GM19193 (cell line): ENCODE measurements at regions not wholly inside any gene's neighbourhood (a gene's known extent, or its start where the extent isn't known, plus 50 kb on each side); places are given as distances from the start of the nearest gene placed in this dataset.

ENCODE experiments used
- POLR2A ChIP-seq: IDR thresholded peaks from 4 replicates; pipeline ENCODE4 v1.6.1; 2011; ENCODE audit not compliant: insufficient read depth, insufficient read length; ENCODE audit errors: extremely low read depth

- TF ChIP-seq POLR2A, result no peak
These were observed 782.9 kb upstream of the SOX9 start for GRCh38 chr17:71337938-71338337.

DNA sequence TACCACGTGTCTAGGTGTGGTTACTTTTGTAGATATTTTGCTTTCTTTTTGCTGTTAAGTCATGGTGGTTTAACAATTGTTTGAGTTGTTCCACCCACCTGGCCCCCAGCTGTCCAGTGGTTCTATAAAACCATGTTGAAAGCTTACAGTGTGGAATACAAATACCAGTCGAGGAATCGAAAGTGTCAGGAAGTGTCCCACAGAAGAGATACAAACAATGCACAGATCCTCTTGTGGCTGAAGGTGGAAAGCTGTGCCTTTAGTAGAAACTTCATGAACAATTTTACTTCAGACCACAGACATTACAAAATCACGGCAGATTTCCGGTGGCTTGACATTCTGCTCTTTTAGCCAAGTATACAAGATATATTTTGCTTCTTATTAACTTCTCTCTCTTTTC, 782.4 kb upstream of the SOX9 start:
- TF ChIP-seq POLR2A, result no peak

DNA sequence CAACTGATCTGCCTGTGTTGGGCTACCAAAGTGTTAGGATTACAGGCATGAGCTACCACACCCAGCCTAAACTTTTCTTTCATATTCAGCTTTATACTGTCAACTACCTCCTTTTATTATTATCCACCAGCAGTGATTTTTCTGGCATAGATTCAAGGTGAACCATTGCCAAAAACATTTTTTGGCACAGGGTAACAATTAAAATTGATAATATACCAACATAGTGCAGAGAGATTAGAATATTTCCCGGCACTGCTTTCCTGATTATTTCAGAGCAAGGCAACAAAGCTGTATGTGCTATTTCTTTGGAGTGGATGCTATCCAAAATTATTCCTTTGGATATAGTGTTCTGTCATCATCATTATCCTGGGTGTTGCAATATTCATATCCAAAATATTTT, 781.6 kb upstream of the SOX9 start:
- no peak for TF ChIP-seq POLR2A

DNA sequence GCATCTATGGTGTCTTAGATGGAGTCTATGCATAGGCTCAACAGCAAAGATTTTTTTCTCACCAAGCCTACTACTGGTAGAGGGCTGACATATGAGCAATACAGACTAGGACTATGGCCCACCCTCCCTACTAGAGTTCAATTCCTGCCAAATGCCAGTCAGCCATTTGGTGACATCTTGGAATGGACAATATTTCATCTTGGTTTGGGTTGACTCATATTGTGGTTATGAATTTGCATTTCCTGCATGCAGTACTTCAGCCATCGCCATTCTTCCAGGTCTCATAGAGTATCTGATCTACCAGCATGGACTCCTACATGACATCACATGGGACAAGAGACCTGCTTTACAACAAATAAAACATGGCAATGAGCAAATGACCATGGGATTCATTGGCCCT, 778.1 kb upstream of the SOX9 start:
- no peak for TF ChIP-seq POLR2A

DNA sequence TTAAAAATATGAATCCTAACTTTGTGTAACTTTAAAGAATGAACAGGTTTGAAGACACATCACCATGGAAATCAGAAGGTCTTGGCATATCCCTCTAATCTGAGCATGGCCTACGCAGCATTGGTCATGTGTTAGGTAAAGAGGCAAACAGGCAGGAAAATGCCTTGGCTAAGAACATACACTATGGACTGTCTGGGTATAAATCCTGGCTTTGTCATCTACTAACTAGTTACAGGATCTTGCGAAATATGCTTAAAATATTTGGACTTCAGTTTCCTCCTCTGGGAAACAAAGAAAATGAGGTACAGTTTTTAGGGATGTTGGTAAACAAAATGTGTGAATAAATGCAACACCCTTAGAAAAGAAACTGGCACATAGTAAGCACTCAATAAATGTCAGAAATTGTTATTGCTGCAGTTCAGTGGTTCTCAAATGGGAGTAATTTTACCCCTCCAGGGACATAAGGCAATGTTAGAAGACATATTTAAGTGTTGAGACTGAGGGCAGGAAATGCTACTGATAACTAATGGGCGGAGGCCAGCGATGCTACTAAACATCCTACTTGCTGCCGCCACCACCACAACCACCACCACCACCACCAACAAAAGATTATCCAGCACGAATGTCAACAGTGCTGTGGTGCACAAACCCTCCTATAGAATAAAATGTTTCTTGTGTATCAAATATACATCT, 770.8 kb upstream of the SOX9 start:
- TF ChIP-seq POLR2A, result no peak

DNA sequence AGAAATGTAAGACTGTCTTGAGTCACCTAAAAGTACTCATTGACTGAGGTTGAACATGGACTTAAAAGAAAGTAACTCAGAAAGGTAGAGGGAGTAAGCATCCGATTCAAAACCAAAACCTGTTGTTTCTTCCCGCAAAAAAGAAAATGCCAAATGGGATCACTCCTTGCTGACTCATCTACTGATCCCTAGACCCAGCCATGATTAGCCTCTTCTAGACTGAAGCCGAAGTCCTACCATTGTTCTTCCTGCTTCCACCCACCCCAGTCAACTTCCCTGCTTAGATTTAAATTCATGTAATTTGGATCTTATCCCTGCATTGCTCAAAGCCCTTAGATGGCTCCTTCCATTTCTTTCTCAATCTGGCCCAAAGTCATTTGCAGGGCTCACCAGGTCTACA, 760.5 kb upstream of the SOX9 start:
- TF ChIP-seq POLR2A, result no peak

DNA sequence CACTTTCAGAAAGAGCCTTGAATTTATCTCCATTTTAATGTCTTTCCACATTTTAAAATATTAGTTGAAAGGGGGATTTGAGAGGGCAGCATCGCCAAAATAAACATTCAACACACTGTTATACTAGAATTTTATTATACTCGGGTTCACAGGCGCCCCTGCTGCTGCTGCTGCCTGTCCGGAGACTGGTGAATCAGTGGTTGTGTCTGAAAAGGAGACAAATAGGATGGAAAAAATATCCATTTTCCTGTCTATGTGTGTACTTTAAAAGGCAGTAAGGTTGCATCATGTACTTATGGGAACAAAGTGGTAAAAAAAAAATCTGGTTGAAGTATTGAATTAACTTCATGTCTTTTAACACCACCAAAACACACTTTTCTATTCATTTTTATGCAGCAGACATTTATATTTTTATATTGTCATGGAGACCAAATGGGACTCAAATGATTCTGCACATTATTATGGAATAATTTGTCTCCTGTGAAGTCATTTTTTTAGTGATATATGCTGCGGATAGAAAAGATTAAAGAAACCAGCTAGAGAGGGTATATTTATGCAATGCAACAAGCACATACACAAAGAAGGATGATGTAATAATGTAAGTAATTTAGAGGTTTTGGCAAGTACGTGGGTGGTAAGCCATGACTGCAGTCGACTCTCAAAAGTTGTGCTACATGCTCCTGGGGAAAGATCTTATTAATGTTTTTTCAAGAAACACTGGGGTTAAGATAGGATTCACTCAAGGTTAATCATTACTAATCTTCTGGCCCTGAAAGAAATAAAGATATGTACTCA, 759.0 kb upstream of the SOX9 start:
- TF ChIP-seq POLR2A, result no peak

GRCh38 chr17:71363661-71364060, 757.2 kb upstream of the SOX9 start:
- TF ChIP-seq POLR2A, result no peak

DNA sequence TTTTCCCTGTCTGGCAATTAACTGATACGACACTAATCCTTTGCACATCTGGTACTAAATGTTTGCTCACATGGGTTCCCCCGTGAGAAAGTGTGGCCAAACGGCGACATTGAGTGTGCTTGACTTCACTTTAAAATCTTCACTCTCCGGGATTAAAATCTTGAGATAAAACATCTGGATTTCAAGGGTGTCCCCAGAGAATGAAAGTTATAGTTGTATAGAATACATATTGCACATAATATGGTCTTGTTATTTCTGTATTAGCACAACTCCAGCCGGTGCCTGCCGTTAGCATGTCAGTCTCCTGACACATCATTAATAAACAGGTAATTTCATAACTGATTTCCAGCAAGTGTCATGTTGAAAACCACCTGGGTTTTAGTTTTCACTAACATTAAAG, 749.0 kb upstream of the SOX9 start:
- TF ChIP-seq POLR2A, result no peak

- TF ChIP-seq POLR2A, result no peak
These were observed 744.9 kb upstream of the SOX9 start for GRCh38 chr17:71375948-71376347.

- no peak for TF ChIP-seq POLR2A
These were observed 743.9 kb upstream of the SOX9 start for GRCh38 chr17:71376933-71377332.

DNA sequence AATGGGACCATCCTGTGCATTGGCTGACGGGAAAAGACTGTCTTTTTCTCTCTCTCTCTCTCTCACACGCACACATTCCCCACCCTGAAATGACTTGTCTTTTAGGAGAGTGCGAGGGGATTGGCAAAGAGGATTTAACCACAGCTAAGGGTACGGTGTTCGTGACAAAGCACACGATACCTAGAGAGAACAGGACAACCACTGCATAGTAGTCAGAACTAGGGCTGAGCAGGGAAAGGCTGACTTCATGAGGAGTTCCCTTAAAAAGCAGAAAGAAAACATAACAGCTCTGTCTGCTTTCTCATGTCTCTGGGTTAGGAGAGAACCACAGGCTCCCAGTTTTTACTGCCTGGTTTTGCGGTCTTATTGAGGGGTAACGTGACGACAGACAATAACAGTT, 742.8 kb upstream of the SOX9 start:
- no peak for TF ChIP-seq POLR2A

GRCh38 chr17:71378741-71379140, 742.1 kb upstream of the SOX9 start:
- TF ChIP-seq POLR2A, result no peak

- no peak for TF ChIP-seq POLR2A
These were observed 741.3 kb upstream of the SOX9 start for GRCh38 chr17:71379512-71379911.

DNA sequence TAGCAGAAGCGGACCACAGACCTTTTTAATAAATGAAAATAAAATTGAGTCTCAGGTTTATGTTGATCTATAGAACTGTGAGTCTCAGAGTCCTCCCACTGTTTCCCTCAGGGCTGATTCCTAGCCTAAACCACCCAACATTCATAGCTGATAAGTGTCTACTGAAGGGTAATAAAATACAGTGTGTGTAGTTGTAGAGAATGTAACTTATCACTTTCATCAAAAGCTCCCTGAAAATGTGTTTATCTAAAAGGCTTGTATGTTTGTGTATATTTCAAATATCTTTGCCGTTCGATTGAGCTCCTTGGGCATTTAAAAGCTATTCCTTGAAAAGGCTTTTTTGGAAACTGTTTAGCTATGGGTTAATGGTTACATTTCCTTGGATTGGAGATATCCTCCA, 740.3 kb upstream of the SOX9 start:
- TF ChIP-seq POLR2A, result no peak

DNA sequence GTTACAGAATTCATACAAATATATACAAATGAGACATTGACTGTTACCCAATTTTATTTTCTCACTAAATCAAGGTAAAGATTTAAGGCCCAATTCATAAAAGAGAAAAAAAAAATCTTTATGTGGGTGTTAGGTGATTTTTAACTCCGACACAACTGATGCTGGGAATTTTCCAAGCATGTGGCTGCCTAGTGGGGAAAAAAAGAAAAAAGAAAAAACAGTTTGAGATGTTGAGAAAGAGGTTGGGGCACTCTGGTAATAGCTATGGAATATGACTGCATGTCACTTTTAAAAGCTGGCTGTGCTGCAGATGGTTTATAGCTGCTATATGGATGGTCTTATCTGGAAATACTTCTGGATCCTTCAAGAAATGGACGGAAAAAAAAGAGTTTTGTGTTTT, 739.9 kb upstream of the SOX9 start:
- TF ChIP-seq POLR2A, result no peak
